B cell (primary cell): ENCODE measurements at regions not wholly inside any gene's neighbourhood (a gene's known extent, or its start where the extent isn't known, plus 50 kb on each side); places are given as distances from the start of the nearest gene placed in this dataset.

Source experiments
- ATAC-seq: fragments of 200-7000 bp; cut with Tn5 transposase; one replicate; pipeline ENCODE4 v1.10.0; 2021; ENCODE audit warnings: low read depth, mild to moderate bottlenecking, moderate number of reproducible peaks, moderate library complexity
- CTCF ChIA-PET: fragments of 350-600 bp; sonication (Branson Sonifier 250); formaldehyde crosslinking; loops from one replicate; lab custom pipeline; 2021; ENCODE audit warnings: antibody characterized with exemption, inconsistent platforms; lab: Charles Lee
- POLR2A ChIA-PET: fragments of 350-600 bp; sonication (Branson Sonifier 250); formaldehyde crosslinking; loops from one replicate; lab custom pipeline; 2021; ENCODE audit warnings: antibody characterized with exemption; lab: Charles Lee
- DNase-seq: peaks from one replicate; pipeline ENCODE4 v3.0.0; 2013
- H2AFZ ChIP-seq: 2 replicates; pipeline ENCODE4 v1.6.1; 2012; ENCODE audit warnings: mild to moderate bottlenecking, low read depth, low read length; ENCODE audit not compliant: insufficient read depth, poor library complexity, severe bottlenecking
- H3K27ac ChIP-seq, 2 donors: 1 replicate in 1 of 2; 2 replicates in 1 of 2; pipeline ENCODE4 v1.5.1; 2012 to 2013; ENCODE audit warnings: low read length in 2 of 2, mild to moderate bottlenecking in 2 of 2, moderate library complexity in 1 of 2
- H3K27me3 ChIP-seq, 4 experiments: fragments of 200-600 bp in 1 of 4; sonication (generic) in 1 of 4; replicated peaks in 1 of 4; 1 replicate in 2 of 4; 2 replicates in 2 of 4; pipeline versions ENCODE4 v1.6.1 to v1.7.0; 2013 to 2016; ENCODE audit warnings: low read length in 3 of 4, mild to moderate bottlenecking in 2 of 4, mixed read lengths in 1 of 4, moderate library complexity in 1 of 4; ENCODE audit not compliant: insufficient read depth in 4 of 4, control insufficient read depth in 3 of 4; ENCODE audit errors: control extremely low read depth in 1 of 4
- H3K36me3 ChIP-seq, 2 experiments: replicated peaks in 1 of 2; 1 replicate in 1 of 2; 2 replicates in 1 of 2; pipeline versions ENCODE4 v1.6.1 to v1.7.1; 2013; ENCODE audit warnings: low read length in 1 of 2; ENCODE audit not compliant: insufficient read depth in 2 of 2, control insufficient read depth in 1 of 2; ENCODE audit errors: control extremely low read depth in 1 of 2, extremely low read depth in 1 of 2
- H3K4me1 ChIP-seq, 2 donors: fragments of 200-600 bp in 1 of 2; sonication (generic) in 1 of 2; 1 replicate in 1 of 2; 2 replicates in 1 of 2; pipeline versions ENCODE4 v1.5.1 to v1.6.1; 2013 to 2017; ENCODE audit warnings: low read length in 2 of 2; ENCODE audit not compliant: control insufficient read depth in 2 of 2, insufficient read depth in 2 of 2
- H3K4me2 ChIP-seq: replicated peaks from 2 replicates; pipeline ENCODE3; 2012; ENCODE audit warnings: mild to moderate bottlenecking, low read depth, low read length; ENCODE audit not compliant: poor library complexity, severe bottlenecking
- H3K4me3 ChIP-seq, 5 experiments: fragments of 200-600 bp in 1 of 5; sonication (generic) in 1 of 5; 1 replicate in 3 of 5; 2 replicates in 2 of 5; pipeline versions ENCODE4 v1.5.1 to v1.7.0; 2011 to 2016; ENCODE audit warnings: low read length in 4 of 5, mild to moderate bottlenecking in 4 of 5, low read depth in 2 of 5, control low read depth in 1 of 5, moderate library complexity in 1 of 5; ENCODE audit not compliant: insufficient read depth in 1 of 5; ENCODE audit errors: control extremely low read depth in 1 of 5, extremely low read depth in 1 of 5
- H3K79me2 ChIP-seq: fragments of 200-600 bp; sonication (generic); one replicate; pipeline ENCODE4 v1.6.0; 2016; ENCODE audit warnings: low read length; ENCODE audit not compliant: control insufficient read depth, insufficient read depth
- H3K9ac ChIP-seq: fragments of 200-600 bp; sonication (generic); 2 replicates; pipeline ENCODE4 v1.6.1; 2017; ENCODE audit warnings: mild to moderate bottlenecking, low read length, moderate library complexity
- H3K9me3 ChIP-seq, 3 donors: one replicate each; pipeline versions ENCODE4 v1.6.1 to v1.7.1; 2013; ENCODE audit warnings: low read length in 2 of 3; ENCODE audit not compliant: control insufficient read depth in 2 of 3, insufficient read depth in 1 of 3; ENCODE audit errors: control extremely low read depth in 1 of 3
- H4K20me1 ChIP-seq: 2 replicates; pipeline ENCODE4 v1.6.0; 2012; ENCODE audit warnings: mild to moderate bottlenecking, low read length; ENCODE audit not compliant: insufficient read depth, control insufficient read depth, poor library complexity, severe bottlenecking
- H3K27ac Mint-ChIP-seq: one replicate; pipeline ENCODE4 v1.8.0; 2021; ENCODE audit warnings: mixed read lengths
- H3K27me3 Mint-ChIP-seq: one replicate; pipeline ENCODE4 v1.8.0; 2021; ENCODE audit warnings: mixed read lengths
- H3K4me1 Mint-ChIP-seq: one replicate; pipeline ENCODE4 v1.8.0; 2021; ENCODE audit warnings: mixed read lengths
- H3K4me3 Mint-ChIP-seq: one replicate; pipeline ENCODE4 v1.8.0; 2021; ENCODE audit warnings: mixed read lengths
- H3K9me3 Mint-ChIP-seq: one replicate; pipeline ENCODE4 v1.8.0; 2022; ENCODE audit warnings: mixed read lengths; ENCODE audit not compliant: insufficient read depth
- EZH2 ChIP-seq: IDR thresholded peaks from 2 replicates; pipeline ENCODE4 v1.6.1; 2012; ENCODE audit warnings: borderline replicate concordance, low read depth, mild to moderate bottlenecking, moderate library complexity, low read length; ENCODE audit not compliant: insufficient read depth, poor library complexity, severe bottlenecking
- WGBS: methylation state at CpG from one replicate; pipeline ENCODE4 v1.1.5; 2013; ENCODE audit warnings: missing lambda C conversion rate; ENCODE audit not compliant: insufficient coverage; 5-methylcytosine and 5-hydroxymethylcytosine counted together
- intact Hi-C: fragments of 100-400 bp; cut with micrococcal nuclease; formaldehyde crosslinking; loops from one replicate; pipeline ENCODE4 v1.10.0; 2022
- TF ChIP-seq, protein P1 (sequence below): fragments of 200-600 bp; IDR thresholded peaks from one replicate; pipeline ENCODE4 v1.8.0; 2022; ENCODE audit warnings: antibody characterized with exemption, mild to moderate bottlenecking

- DNase-seq = no peak
- Histone ChIP-seq H4K20me1 (no peaks in the 10 kb centered on the region), H3K36me3 (no peaks in the 10 kb centered on the region), H3K27ac (no peak overlapping the region), H3K79me2 (no peaks in the 10 kb centered on the region), H3K4me3 (no peak overlapping the region), H3K9ac (no peak overlapping the region), H3K27me3 (no peaks in the 10 kb centered on the region), H3K4me2 (no peak overlapping the region), H2AFZ (no peak overlapping the region), H3K9me3 (peaks cover 0 to 7% (median 0%) of the 10 kb centered on the region in 3 donors), H3K4me1 (no peaks in the 10 kb centered on the region)
- WGBS = no CpG with 5 or more reads among the region's 3 CpGs
- Mint-ChIP-seq H3K27ac (no peak overlapping the region), H3K4me3 (no peak overlapping the region), H3K9me3 (peaks cover 8% of the 10 kb centered on the region), H3K27me3 (no peaks in the 10 kb centered on the region), H3K4me1 (no peaks in the 10 kb centered on the region)
- no peak for TF ChIP-seq EZH2
- TF ChIP-seq, protein P1, sequence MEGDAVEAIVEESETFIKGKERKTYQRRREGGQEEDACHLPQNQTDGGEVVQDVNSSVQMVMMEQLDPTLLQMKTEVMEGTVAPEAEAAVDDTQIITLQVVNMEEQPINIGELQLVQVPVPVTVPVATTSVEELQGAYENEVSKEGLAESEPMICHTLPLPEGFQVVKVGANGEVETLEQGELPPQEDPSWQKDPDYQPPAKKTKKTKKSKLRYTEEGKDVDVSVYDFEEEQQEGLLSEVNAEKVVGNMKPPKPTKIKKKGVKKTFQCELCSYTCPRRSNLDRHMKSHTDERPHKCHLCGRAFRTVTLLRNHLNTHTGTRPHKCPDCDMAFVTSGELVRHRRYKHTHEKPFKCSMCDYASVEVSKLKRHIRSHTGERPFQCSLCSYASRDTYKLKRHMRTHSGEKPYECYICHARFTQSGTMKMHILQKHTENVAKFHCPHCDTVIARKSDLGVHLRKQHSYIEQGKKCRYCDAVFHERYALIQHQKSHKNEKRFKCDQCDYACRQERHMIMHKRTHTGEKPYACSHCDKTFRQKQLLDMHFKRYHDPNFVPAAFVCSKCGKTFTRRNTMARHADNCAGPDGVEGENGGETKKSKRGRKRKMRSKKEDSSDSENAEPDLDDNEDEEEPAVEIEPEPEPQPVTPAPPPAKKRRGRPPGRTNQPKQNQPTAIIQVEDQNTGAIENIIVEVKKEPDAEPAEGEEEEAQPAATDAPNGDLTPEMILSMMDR = no peak
- ATAC-seq = no peak
- ChIA-PET CTCF (no interaction called here), POLR2A (no interaction called here)
- intact Hi-C loops = no loop called here
Observed at GRCh38 chr4:29459926-29460325, 1260.2 kb upstream of the PCDH7 start.

GRCh38 chr4:29467044-29467717 is 1253.0 kb upstream of the PCDH7 start:
- Histone ChIP-seq H3K4me3 (no peak overlapping the region), H3K9me3 (peaks cover 0 to 3% (median 1%) of the 10 kb centered on the region in 3 donors), H3K4me1 (no peaks in the 10 kb centered on the region), H3K79me2 (no peaks in the 10 kb centered on the region), H3K27me3 (no peaks in the 10 kb centered on the region), H3K27ac (no peak overlapping the region), H3K36me3 (no peaks in the 10 kb centered on the region), H4K20me1 (no peaks in the 10 kb centered on the region), H3K9ac (no peak overlapping the region), H3K4me2 (no peak overlapping the region), H2AFZ (no peak overlapping the region)
- no peak overlapping the region for H3K27ac Mint-ChIP-seq
- no CpG with 5 or more reads among the region's 1 CpG for WGBS
- no peak overlapping the region for H3K4me3 Mint-ChIP-seq
- H3K27me3 Mint-ChIP-seq = no peaks in the 10 kb centered on the region
- ChIA-PET POLR2A (no interaction called here), CTCF (no interaction called here)
- intact Hi-C loops = no loop called here
- ATAC-seq (no peak), DNase-seq (no peak)
- H3K4me1 Mint-ChIP-seq = no peaks in the 10 kb centered on the region
- TF ChIP-seq, protein P1 = no peak
- TF ChIP-seq EZH2 = no peak
- no peaks in the 10 kb centered on the region for H3K9me3 Mint-ChIP-seq
